ENCODE measurements at regions not wholly inside any gene's neighbourhood (a gene's known extent, or its start where the extent isn't known, plus 50 kb on each side); places are given as distances from the start of the nearest gene placed in this dataset.

DNA sequence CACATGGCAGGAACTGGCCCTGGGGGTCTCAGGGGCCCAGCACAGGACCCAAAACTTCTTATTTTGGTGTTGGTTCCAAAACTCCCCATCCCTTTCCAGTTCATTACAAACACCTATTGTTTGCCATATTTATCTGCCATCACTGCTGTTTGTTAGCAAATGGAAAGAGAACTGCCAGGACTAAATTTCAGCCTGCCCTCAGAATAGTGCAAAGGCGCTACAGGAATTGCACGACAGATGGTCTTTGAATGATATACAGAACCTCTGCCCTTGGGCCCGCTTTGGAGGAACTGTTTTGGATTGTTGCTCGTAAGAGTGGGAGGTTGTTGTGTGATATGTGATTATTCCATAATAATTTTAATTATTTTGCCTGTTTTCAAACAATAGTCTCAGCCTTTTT, 199.0 kb upstream of the FBXL4 start:
- TF ChIP-seq, protein P1, sequence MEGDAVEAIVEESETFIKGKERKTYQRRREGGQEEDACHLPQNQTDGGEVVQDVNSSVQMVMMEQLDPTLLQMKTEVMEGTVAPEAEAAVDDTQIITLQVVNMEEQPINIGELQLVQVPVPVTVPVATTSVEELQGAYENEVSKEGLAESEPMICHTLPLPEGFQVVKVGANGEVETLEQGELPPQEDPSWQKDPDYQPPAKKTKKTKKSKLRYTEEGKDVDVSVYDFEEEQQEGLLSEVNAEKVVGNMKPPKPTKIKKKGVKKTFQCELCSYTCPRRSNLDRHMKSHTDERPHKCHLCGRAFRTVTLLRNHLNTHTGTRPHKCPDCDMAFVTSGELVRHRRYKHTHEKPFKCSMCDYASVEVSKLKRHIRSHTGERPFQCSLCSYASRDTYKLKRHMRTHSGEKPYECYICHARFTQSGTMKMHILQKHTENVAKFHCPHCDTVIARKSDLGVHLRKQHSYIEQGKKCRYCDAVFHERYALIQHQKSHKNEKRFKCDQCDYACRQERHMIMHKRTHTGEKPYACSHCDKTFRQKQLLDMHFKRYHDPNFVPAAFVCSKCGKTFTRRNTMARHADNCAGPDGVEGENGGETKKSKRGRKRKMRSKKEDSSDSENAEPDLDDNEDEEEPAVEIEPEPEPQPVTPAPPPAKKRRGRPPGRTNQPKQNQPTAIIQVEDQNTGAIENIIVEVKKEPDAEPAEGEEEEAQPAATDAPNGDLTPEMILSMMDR (IDR thresholded peaks at IDR 0.05): no peak
- no peak for TF ChIP-seq POLR2AphosphoS5 (IDR thresholded peaks at IDR 0.05)
- no peak for TF ChIP-seq POLR2A (IDR thresholded peaks at IDR 0.05)

Data from breast epithelium (tissue), 3 donors.